ENCODE measurements at regions not wholly inside any gene's neighbourhood (a gene's known extent, or its start where the extent isn't known, plus 50 kb on each side); places are given as distances from the start of the nearest gene placed in this dataset.

DNA sequence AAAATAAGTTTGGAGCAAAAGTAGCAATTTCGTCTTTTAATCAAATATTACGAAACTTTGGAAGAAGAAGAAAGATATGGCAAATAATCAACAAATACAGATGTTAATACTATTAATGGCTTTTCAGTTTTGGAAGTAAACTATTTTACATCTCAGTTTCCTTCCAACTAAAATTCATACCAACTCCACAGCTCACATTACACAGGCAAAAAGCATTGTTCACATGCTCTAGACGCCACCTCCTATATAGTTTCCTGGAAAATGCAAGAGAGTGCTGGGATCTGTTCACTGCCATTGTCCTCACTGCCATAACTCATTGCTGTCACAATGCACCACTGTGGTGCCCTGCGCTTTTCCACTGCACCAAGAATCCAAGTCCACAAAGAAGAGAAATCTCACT is 149.0 kb upstream of the FTMT start:
- TF ChIP-seq POLR2A (IDR thresholded peaks at IDR 0.05), result no peak
- TF ChIP-seq, protein P1, sequence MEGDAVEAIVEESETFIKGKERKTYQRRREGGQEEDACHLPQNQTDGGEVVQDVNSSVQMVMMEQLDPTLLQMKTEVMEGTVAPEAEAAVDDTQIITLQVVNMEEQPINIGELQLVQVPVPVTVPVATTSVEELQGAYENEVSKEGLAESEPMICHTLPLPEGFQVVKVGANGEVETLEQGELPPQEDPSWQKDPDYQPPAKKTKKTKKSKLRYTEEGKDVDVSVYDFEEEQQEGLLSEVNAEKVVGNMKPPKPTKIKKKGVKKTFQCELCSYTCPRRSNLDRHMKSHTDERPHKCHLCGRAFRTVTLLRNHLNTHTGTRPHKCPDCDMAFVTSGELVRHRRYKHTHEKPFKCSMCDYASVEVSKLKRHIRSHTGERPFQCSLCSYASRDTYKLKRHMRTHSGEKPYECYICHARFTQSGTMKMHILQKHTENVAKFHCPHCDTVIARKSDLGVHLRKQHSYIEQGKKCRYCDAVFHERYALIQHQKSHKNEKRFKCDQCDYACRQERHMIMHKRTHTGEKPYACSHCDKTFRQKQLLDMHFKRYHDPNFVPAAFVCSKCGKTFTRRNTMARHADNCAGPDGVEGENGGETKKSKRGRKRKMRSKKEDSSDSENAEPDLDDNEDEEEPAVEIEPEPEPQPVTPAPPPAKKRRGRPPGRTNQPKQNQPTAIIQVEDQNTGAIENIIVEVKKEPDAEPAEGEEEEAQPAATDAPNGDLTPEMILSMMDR (IDR thresholded peaks at IDR 0.05), result no peak

All from testis (tissue), 2 donors.